SK-N-SH (cell line): ENCODE measurements at regions not wholly inside any gene's neighbourhood (a gene's known extent, or its start where the extent isn't known, plus 50 kb on each side); places are given as distances from the start of the nearest gene placed in this dataset.

Experiments used
- CTCF ChIA-PET: fragments of 300-600, 350-600 bp; formaldehyde crosslinking; extraction: SDS; loops from one replicate; lab custom pipeline; 2021; lab: Yijun Ruan, JAX
- POLR2A ChIA-PET: fragments of 350-600 bp; sonication (Branson Sonifier 250); formaldehyde crosslinking; extraction: SDS; loops from one replicate; lab custom pipeline; 2020; ENCODE audit warnings: antibody characterized with exemption, inconsistent platforms; lab: Yijun Ruan, JAX
- DNase-seq: peaks from one replicate; pipeline ENCODE4 v3.0.0; 2012
- H2AFZ ChIP-seq: fragments of 200-600 bp; sonication (generic); 2 replicates; pipeline ENCODE4 v1.8.1; 2016; ENCODE audit warnings: antibody characterized with exemption, mild to moderate bottlenecking, low read depth
- H3F3A ChIP-seq: fragments of 200-600 bp; sonication (generic); replicated peaks from 2 replicates; pipeline ENCODE3; 2016; ENCODE audit warnings: antibody characterized with exemption, mild to moderate bottlenecking; ENCODE audit not compliant: insufficient read depth
- H3K27ac ChIP-seq, 2 experiments: fragments of 200-500 bp in 1 of 2; fragments of 200-600 bp in 1 of 2; sonication (Bioruptor generic) in 1 of 2; sonication (generic), shearing (Covaris generic) in 1 of 2; 2 replicates each; pipeline versions ENCODE4 v1.5.1 to v1.6.1; 2014 to 2016; ENCODE audit warnings: low read depth in 2 of 2, inconsistent platforms in 1 of 2, low read length in 1 of 2, mild to moderate bottlenecking in 1 of 2, mixed read lengths in 1 of 2
- H3K27me3 ChIP-seq: fragments of 200-600 bp; sonication (generic), shearing (Covaris generic); 2 replicates; pipeline ENCODE4 v1.6.1; 2016; ENCODE audit warnings: mixed run types; ENCODE audit not compliant: insufficient read depth
- H3K36me3 ChIP-seq, 2 experiments: fragments of 200-500 bp in 1 of 2; fragments of 200-600 bp in 1 of 2; sonication (Bioruptor generic) in 1 of 2; sonication (generic) in 1 of 2; replicated peaks in 1 of 2; 2 replicates each; pipeline versions ENCODE3 to v1.5.1; 2014 to 2016; ENCODE audit warnings: low read length in 1 of 2, mild to moderate bottlenecking in 1 of 2; ENCODE audit not compliant: insufficient read depth in 2 of 2, control insufficient read depth in 1 of 2
- H3K4me1 ChIP-seq, 2 experiments: fragments of 200-500 bp in 1 of 2; fragments of 200-600 bp in 1 of 2; sonication (Bioruptor generic) in 1 of 2; sonication (generic), shearing (Covaris generic) in 1 of 2; 2 replicates each; pipeline versions ENCODE4 v1.5.1 to v1.6.1; 2014 to 2016; ENCODE audit warnings: low read depth in 1 of 2, low read length in 1 of 2, mixed run types in 1 of 2; ENCODE audit not compliant: insufficient read depth in 2 of 2, control insufficient read depth in 1 of 2
- H3K4me2 ChIP-seq: fragments of 200-600 bp; sonication (generic), shearing (Covaris generic); 2 replicates; pipeline ENCODE4 v1.6.1; 2017; ENCODE audit warnings: mixed run types
- H3K4me3 ChIP-seq, 2 experiments: fragments of 200-500 bp in 1 of 2; fragments of 200-600 bp in 1 of 2; sonication (Bioruptor generic) in 1 of 2; sonication (generic), shearing (Covaris generic) in 1 of 2; 2 replicates each; pipeline versions ENCODE4 v1.5.1 to v1.8.1; 2014 to 2016; ENCODE audit warnings: low read depth in 2 of 2, inconsistent platforms in 1 of 2, low read length in 1 of 2, mild to moderate bottlenecking in 1 of 2, mixed read lengths in 1 of 2, moderate library complexity in 1 of 2
- H3K79me2 ChIP-seq: fragments of 200-600 bp; sonication (generic); 2 replicates; pipeline ENCODE4 v1.8.1; 2017; ENCODE audit warnings: mild to moderate bottlenecking; ENCODE audit not compliant: insufficient read depth
- H3K9ac ChIP-seq: fragments of 200-600 bp; sonication (generic); 2 replicates; pipeline ENCODE4 v1.6.1; 2017; ENCODE audit warnings: mixed run types
- H3K9me2 ChIP-seq: fragments of 200-600 bp; sonication (generic); 2 replicates; pipeline ENCODE4 v1.6.1; 2017; ENCODE audit warnings: mixed run types
- H3K9me3 ChIP-seq: fragments of 200-600 bp; sonication (generic); 2 replicates; pipeline ENCODE4 v1.6.1; 2017; ENCODE audit warnings: mixed run types, mild to moderate bottlenecking, moderate library complexity
- H4K20me1 ChIP-seq: fragments of 200-600 bp; sonication (generic); 2 replicates; pipeline ENCODE4 v1.6.1; 2017; ENCODE audit warnings: mild to moderate bottlenecking, mixed run types; ENCODE audit not compliant: insufficient read depth
- EZH2phosphoT487 ChIP-seq: fragments of 200-600 bp; sonication (generic); IDR thresholded peaks from 2 replicates; pipeline ENCODE4 v1.6.1; 2017; ENCODE audit warnings: low read depth, mixed run types, mild to moderate bottlenecking, antibody characterized with exemption, moderate library complexity, borderline replicate concordance
- FOXJ3 ChIP-seq: sonication (generic); formaldehyde crosslinking; IDR thresholded peaks from 2 replicates; pipeline ENCODE4 v1.5.1; 2020; ENCODE audit warnings: mild to moderate bottlenecking, missing genetic modification reagents
- GATA2 ChIP-seq: sonication (generic); formaldehyde crosslinking; IDR thresholded peaks from 2 replicates; pipeline ENCODE4 v1.5.0; 2020; ENCODE audit warnings: mild to moderate bottlenecking, missing genetic modification reagents
- POLR2AphosphoS5 ChIP-seq: IDR thresholded peaks from 2 replicates; pipeline ENCODE4 v1.6.1; 2012; ENCODE audit warnings: low read depth, low read length
- RXRA ChIP-seq: IDR thresholded peaks from 2 replicates; pipeline ENCODE4 v1.4.0; 2012; ENCODE audit warnings: low read depth, mild to moderate bottlenecking, borderline replicate concordance
- TAF1 ChIP-seq: IDR thresholded peaks from 2 replicates; pipeline ENCODE4 v1.6.1; 2012; ENCODE audit warnings: low read depth, mild to moderate bottlenecking, low read length, moderate library complexity, borderline replicate concordance
- YY1 ChIP-seq: IDR thresholded peaks from 2 replicates; pipeline ENCODE4 v1.4.0; 2012; ENCODE audit warnings: low read depth, mild to moderate bottlenecking
- ZBTB33 ChIP-seq: IDR thresholded peaks from 2 replicates; pipeline ENCODE4 v1.4.0; 2012; ENCODE audit warnings: low read depth, borderline replicate concordance
- WGBS: methylation state at CpG from one replicate; pipeline ENCODE4 v1.1.6; 2017; ENCODE audit warnings: low lambda C conversion rate; 5-methylcytosine and 5-hydroxymethylcytosine counted together
- TF ChIP-seq, protein P1 (sequence below): fragments of 200-600 bp; sonication (generic); IDR thresholded peaks from 2 replicates; pipeline ENCODE4 v1.6.1; 2017; ENCODE audit warnings: antibody characterized with exemption, mild to moderate bottlenecking, moderate library complexity
- TF ChIP-seq, protein P2 (sequence below): IDR thresholded peaks from 2 replicates; pipeline ENCODE4 v1.6.1; 2012; ENCODE audit warnings: mild to moderate bottlenecking, low read depth, low read length, moderate library complexity

DNA sequence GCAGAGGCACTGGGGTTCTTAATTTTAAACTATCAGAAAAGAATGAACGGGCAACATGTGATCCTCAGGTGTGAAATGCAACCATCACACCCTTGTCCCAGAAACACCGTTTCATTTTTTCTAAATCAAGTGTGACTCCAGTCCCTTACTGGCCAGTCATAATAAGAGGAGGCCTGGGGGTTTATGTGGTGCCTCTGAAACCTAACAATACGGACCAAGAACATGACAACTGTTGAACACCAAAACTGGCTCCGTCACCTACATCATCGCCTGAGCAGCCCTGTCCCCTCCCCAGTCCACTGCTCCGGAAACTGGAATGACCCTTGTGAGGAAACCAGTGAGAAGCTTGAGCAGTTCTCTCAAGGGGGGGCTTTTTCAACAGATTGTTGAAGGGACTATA lies 55.9 kb upstream of the KIF26B start:
- WGBS: 90% methylated on average over 6 of the region's 6 CpGs
- H3K27ac ChIP-seq: no peak overlapping the region
- no peak for DNase-seq
- H3K79me2 ChIP-seq: no peaks in the 10 kb centered on the region
- no peak overlapping the region for H3K4me2 ChIP-seq
- peaks cover 0 to 12% of the 10 kb centered on the region in 2 experiments; a peak in 2 of 4 replicates for H3K4me1 ChIP-seq
- H3K9me2 ChIP-seq: no peaks in the 10 kb centered on the region
- H4K20me1 ChIP-seq: no peaks in the 10 kb centered on the region
- no peaks in the 10 kb centered on the region for H3K36me3 ChIP-seq
- no peaks in the 10 kb centered on the region for H3K27me3 ChIP-seq
- CTCF ChIA-PET: no interaction called here
- H3K9ac ChIP-seq: no peak overlapping the region
- H3K9me3 ChIP-seq: no peaks in the 10 kb centered on the region
- no peak overlapping the region for H2AFZ ChIP-seq
- POLR2A ChIA-PET: interaction anchor here (0.6 kb wide), 1 partner anchor 91 kb away, joined by 3 read pairs; no protein-coding TSS in a partner anchor
- H3F3A ChIP-seq: no peaks in the 10 kb centered on the region
- no peak overlapping the region for H3K4me3 ChIP-seq
- TF ChIP-seq POLR2AphosphoS5 (no peak), TAF1 (no peak), GATA2 (CRISPR knock-in tag) (no peak), YY1 (no peak), RXRA (no peak), FOXJ3 (CRISPR knock-in tag) (no peak), EZH2phosphoT487 (no peak), ZBTB33 (no peak)
- TF ChIP-seq, protein P1, sequence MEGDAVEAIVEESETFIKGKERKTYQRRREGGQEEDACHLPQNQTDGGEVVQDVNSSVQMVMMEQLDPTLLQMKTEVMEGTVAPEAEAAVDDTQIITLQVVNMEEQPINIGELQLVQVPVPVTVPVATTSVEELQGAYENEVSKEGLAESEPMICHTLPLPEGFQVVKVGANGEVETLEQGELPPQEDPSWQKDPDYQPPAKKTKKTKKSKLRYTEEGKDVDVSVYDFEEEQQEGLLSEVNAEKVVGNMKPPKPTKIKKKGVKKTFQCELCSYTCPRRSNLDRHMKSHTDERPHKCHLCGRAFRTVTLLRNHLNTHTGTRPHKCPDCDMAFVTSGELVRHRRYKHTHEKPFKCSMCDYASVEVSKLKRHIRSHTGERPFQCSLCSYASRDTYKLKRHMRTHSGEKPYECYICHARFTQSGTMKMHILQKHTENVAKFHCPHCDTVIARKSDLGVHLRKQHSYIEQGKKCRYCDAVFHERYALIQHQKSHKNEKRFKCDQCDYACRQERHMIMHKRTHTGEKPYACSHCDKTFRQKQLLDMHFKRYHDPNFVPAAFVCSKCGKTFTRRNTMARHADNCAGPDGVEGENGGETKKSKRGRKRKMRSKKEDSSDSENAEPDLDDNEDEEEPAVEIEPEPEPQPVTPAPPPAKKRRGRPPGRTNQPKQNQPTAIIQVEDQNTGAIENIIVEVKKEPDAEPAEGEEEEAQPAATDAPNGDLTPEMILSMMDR: no peak
- TF ChIP-seq, protein P2, sequence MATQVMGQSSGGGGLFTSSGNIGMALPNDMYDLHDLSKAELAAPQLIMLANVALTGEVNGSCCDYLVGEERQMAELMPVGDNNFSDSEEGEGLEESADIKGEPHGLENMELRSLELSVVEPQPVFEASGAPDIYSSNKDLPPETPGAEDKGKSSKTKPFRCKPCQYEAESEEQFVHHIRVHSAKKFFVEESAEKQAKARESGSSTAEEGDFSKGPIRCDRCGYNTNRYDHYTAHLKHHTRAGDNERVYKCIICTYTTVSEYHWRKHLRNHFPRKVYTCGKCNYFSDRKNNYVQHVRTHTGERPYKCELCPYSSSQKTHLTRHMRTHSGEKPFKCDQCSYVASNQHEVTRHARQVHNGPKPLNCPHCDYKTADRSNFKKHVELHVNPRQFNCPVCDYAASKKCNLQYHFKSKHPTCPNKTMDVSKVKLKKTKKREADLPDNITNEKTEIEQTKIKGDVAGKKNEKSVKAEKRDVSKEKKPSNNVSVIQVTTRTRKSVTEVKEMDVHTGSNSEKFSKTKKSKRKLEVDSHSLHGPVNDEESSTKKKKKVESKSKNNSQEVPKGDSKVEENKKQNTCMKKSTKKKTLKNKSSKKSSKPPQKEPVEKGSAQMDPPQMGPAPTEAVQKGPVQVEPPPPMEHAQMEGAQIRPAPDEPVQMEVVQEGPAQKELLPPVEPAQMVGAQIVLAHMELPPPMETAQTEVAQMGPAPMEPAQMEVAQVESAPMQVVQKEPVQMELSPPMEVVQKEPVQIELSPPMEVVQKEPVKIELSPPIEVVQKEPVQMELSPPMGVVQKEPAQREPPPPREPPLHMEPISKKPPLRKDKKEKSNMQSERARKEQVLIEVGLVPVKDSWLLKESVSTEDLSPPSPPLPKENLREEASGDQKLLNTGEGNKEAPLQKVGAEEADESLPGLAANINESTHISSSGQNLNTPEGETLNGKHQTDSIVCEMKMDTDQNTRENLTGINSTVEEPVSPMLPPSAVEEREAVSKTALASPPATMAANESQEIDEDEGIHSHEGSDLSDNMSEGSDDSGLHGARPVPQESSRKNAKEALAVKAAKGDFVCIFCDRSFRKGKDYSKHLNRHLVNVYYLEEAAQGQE: no peak
